SK-N-SH (cell line): ENCODE measurements at regions not wholly inside any gene's neighbourhood (a gene's known extent, or its start where the extent isn't known, plus 50 kb on each side); places are given as distances from the start of the nearest gene placed in this dataset.

Experiments
- CTCF ChIA-PET: fragments of 300-600, 350-600 bp; formaldehyde crosslinking; extraction: SDS; loops from one replicate; lab custom pipeline; 2021; lab: Yijun Ruan, JAX
- POLR2A ChIA-PET: fragments of 350-600 bp; sonication (Branson Sonifier 250); formaldehyde crosslinking; extraction: SDS; loops from one replicate; lab custom pipeline; 2020; ENCODE audit warnings: antibody characterized with exemption, inconsistent platforms; lab: Yijun Ruan, JAX
- DNase-seq: peaks from one replicate; pipeline ENCODE4 v3.0.0; 2012
- H2AFZ ChIP-seq: fragments of 200-600 bp; sonication (generic); 2 replicates; pipeline ENCODE4 v1.8.1; 2016; ENCODE audit warnings: antibody characterized with exemption, mild to moderate bottlenecking, low read depth
- H3F3A ChIP-seq: fragments of 200-600 bp; sonication (generic); replicated peaks from 2 replicates; pipeline ENCODE3; 2016; ENCODE audit warnings: antibody characterized with exemption, mild to moderate bottlenecking; ENCODE audit not compliant: insufficient read depth
- H3K27ac ChIP-seq, 2 experiments: fragments of 200-500 bp in 1 of 2; fragments of 200-600 bp in 1 of 2; sonication (Bioruptor generic) in 1 of 2; sonication (generic), shearing (Covaris generic) in 1 of 2; 2 replicates each; pipeline versions ENCODE4 v1.5.1 to v1.6.1; 2014 to 2016; ENCODE audit warnings: low read depth in 2 of 2, inconsistent platforms in 1 of 2, low read length in 1 of 2, mild to moderate bottlenecking in 1 of 2, mixed read lengths in 1 of 2
- H3K27me3 ChIP-seq: fragments of 200-600 bp; sonication (generic), shearing (Covaris generic); 2 replicates; pipeline ENCODE4 v1.6.1; 2016; ENCODE audit warnings: mixed run types; ENCODE audit not compliant: insufficient read depth
- H3K36me3 ChIP-seq, 2 experiments: fragments of 200-500 bp in 1 of 2; fragments of 200-600 bp in 1 of 2; sonication (Bioruptor generic) in 1 of 2; sonication (generic) in 1 of 2; replicated peaks in 1 of 2; 2 replicates each; pipeline versions ENCODE3 to v1.5.1; 2014 to 2016; ENCODE audit warnings: low read length in 1 of 2, mild to moderate bottlenecking in 1 of 2; ENCODE audit not compliant: insufficient read depth in 2 of 2, control insufficient read depth in 1 of 2
- H3K4me1 ChIP-seq, 2 experiments: fragments of 200-500 bp in 1 of 2; fragments of 200-600 bp in 1 of 2; sonication (Bioruptor generic) in 1 of 2; sonication (generic), shearing (Covaris generic) in 1 of 2; 2 replicates each; pipeline versions ENCODE4 v1.5.1 to v1.6.1; 2014 to 2016; ENCODE audit warnings: low read depth in 1 of 2, low read length in 1 of 2, mixed run types in 1 of 2; ENCODE audit not compliant: insufficient read depth in 2 of 2, control insufficient read depth in 1 of 2
- H3K4me2 ChIP-seq: fragments of 200-600 bp; sonication (generic), shearing (Covaris generic); 2 replicates; pipeline ENCODE4 v1.6.1; 2017; ENCODE audit warnings: mixed run types
- H3K4me3 ChIP-seq, 2 experiments: fragments of 200-500 bp in 1 of 2; fragments of 200-600 bp in 1 of 2; sonication (Bioruptor generic) in 1 of 2; sonication (generic), shearing (Covaris generic) in 1 of 2; 2 replicates each; pipeline versions ENCODE4 v1.5.1 to v1.8.1; 2014 to 2016; ENCODE audit warnings: low read depth in 2 of 2, inconsistent platforms in 1 of 2, low read length in 1 of 2, mild to moderate bottlenecking in 1 of 2, mixed read lengths in 1 of 2, moderate library complexity in 1 of 2
- H3K79me2 ChIP-seq: fragments of 200-600 bp; sonication (generic); 2 replicates; pipeline ENCODE4 v1.8.1; 2017; ENCODE audit warnings: mild to moderate bottlenecking; ENCODE audit not compliant: insufficient read depth
- H3K9ac ChIP-seq: fragments of 200-600 bp; sonication (generic); 2 replicates; pipeline ENCODE4 v1.6.1; 2017; ENCODE audit warnings: mixed run types
- H3K9me2 ChIP-seq: fragments of 200-600 bp; sonication (generic); 2 replicates; pipeline ENCODE4 v1.6.1; 2017; ENCODE audit warnings: mixed run types
- H3K9me3 ChIP-seq: fragments of 200-600 bp; sonication (generic); 2 replicates; pipeline ENCODE4 v1.6.1; 2017; ENCODE audit warnings: mixed run types, mild to moderate bottlenecking, moderate library complexity
- H4K20me1 ChIP-seq: fragments of 200-600 bp; sonication (generic); 2 replicates; pipeline ENCODE4 v1.6.1; 2017; ENCODE audit warnings: mild to moderate bottlenecking, mixed run types; ENCODE audit not compliant: insufficient read depth
- CHD2 ChIP-seq: fragments of 150-350 bp; IDR thresholded peaks from 2 replicates; pipeline ENCODE4 v1.6.1; 2018; ENCODE audit warnings: low read length; ENCODE audit not compliant: partially characterized antibody
- CTCF ChIP-seq: fragments of 200-600 bp; sonication (generic); IDR thresholded peaks from 2 replicates; pipeline ENCODE4 v1.6.1; 2017; ENCODE audit warnings: antibody characterized with exemption, mild to moderate bottlenecking, moderate library complexity
- ELF1 ChIP-seq: IDR thresholded peaks from 2 replicates; pipeline ENCODE4 v1.4.0; 2012
- EP300 ChIP-seq, 2 experiments: IDR thresholded peaks; 2 replicates each; pipeline versions ENCODE4 v1.4.0 to v1.6.1; 2012; ENCODE audit warnings: borderline replicate concordance in 1 of 2, low read depth in 1 of 2, low read length in 1 of 2
- FOSL2 ChIP-seq: IDR thresholded peaks from 2 replicates; pipeline ENCODE4 v1.4.0; 2012; ENCODE audit warnings: low read depth, mild to moderate bottlenecking, moderate library complexity, borderline replicate concordance
- MEF2A ChIP-seq: IDR thresholded peaks from 2 replicates; pipeline ENCODE4 v1.4.0; 2012; ENCODE audit warnings: low read depth, borderline replicate concordance
- REST ChIP-seq: IDR thresholded peaks from 2 replicates; pipeline ENCODE4 v1.6.1; 2012; ENCODE audit warnings: mild to moderate bottlenecking, low read depth, low read length, moderate library complexity
- RFX5 ChIP-seq: IDR thresholded peaks from 2 replicates; pipeline ENCODE4 v1.6.1; 2012; ENCODE audit warnings: mild to moderate bottlenecking, improper control_type of control experiment, low read length
- RXRA ChIP-seq: IDR thresholded peaks from 2 replicates; pipeline ENCODE4 v1.4.0; 2012; ENCODE audit warnings: low read depth, mild to moderate bottlenecking, borderline replicate concordance
- SIN3A ChIP-seq: IDR thresholded peaks from 2 replicates; pipeline ENCODE4 v1.6.1; 2012; ENCODE audit warnings: low read depth, mild to moderate bottlenecking, low read length, moderate library complexity, borderline replicate concordance
- TCF12 ChIP-seq: IDR thresholded peaks from 2 replicates; pipeline ENCODE4 v1.4.0; 2012
- USF1 ChIP-seq: IDR thresholded peaks from 2 replicates; pipeline ENCODE4 v1.4.0; 2012; ENCODE audit warnings: low read depth, borderline replicate concordance
- YY1 ChIP-seq: IDR thresholded peaks from 2 replicates; pipeline ENCODE4 v1.4.0; 2012; ENCODE audit warnings: low read depth, mild to moderate bottlenecking
- WGBS: methylation state at CpG from one replicate; pipeline ENCODE4 v1.1.6; 2017; ENCODE audit warnings: low lambda C conversion rate; 5-methylcytosine and 5-hydroxymethylcytosine counted together

GRCh38 chr3:14262867-14263266, 84.2 kb downstream of the LSM3 start:
- Histone ChIP-seq H3K4me2 (no peak overlapping the region), H3K9me2 (no peaks in the 10 kb centered on the region), H3F3A (no peaks in the 10 kb centered on the region), H3K4me3 (no peak overlapping the region), H3K4me1 (no peaks in the 10 kb centered on the region; a peak in 1 of 4 replicates), H3K27ac (no peak overlapping the region), H3K79me2 (no peaks in the 10 kb centered on the region), H3K36me3 (no peaks in the 10 kb centered on the region), H4K20me1 (no peaks in the 10 kb centered on the region), H2AFZ (no peak overlapping the region), H3K9me3 (no peaks in the 10 kb centered on the region), H3K9ac (no peak overlapping the region), H3K27me3 (0 out of 2 replicates have a peak, but pooled peaks cover 6% of the 10 kb centered on the region)
- ChIA-PET CTCF (interaction anchor here (1.4 to 8.8 kb wide), 5 partner anchors 60 to 204 kb away, joined by 7 to 105 read pairs (median 82); no protein-coding TSS in a partner anchor), POLR2A (no interaction called here)
- no peak for DNase-seq
- 48% methylated on average over 3 of the region's 3 CpGs for WGBS
- TF ChIP-seq ELF1 (no peak), EP300 (IDR thresholded peaks at IDR 0.05; ENCODE audit: borderline replicate concordance in 1 of 2, low read depth in 1 of 2, low read length in 1 of 2) (no peak), YY1 (no peak), SIN3A (no peak), FOSL2 (no peak), REST (no peak), MEF2A (no peak), USF1 (no peak), CTCF (no peak), TCF12 (no peak), CHD2 (no peak), RFX5 (no peak), RXRA (no peak)
